Pancreas (tissue), 10 donors: ENCODE measurements at regions not wholly inside any gene's neighbourhood (a gene's known extent, or its start where the extent isn't known, plus 50 kb on each side); places are given as distances from the start of the nearest gene placed in this dataset.

ENCODE experiments used
- ATAC-seq, 4 donors: fragments of 200-7000 bp; cut with Tn5 transposase; one replicate each; pipeline versions ENCODE4 v1.8.0 to v1.9.1; 2020; ENCODE audit warnings: mild to moderate bottlenecking in 4 of 4, moderate library complexity in 4 of 4
- DNase-seq, 6 donors: peaks; one replicate each; pipeline ENCODE4 v3.0.0-alpha.2; 2020
- FAIRE-seq: peaks from 2 replicates; lab custom pipeline; 2012; peaks lifted over from hg19 to GRCh38; lab: Jason Lieb, UNC
- H3K27ac ChIP-seq, 4 donors: fragments of 200-600 bp; sonication (generic); 1 replicate in 3 of 4; 2 replicates in 1 of 4; pipeline versions ENCODE4 v1.5.0 to v1.8.0; 2020
- H3K27me3 ChIP-seq, 4 donors: fragments of 200-600 bp; one replicate each; pipeline ENCODE4 v1.8.0; 2021
- H3K36me3 ChIP-seq, 3 donors: fragments of 200-600 bp; sonication (generic) in 1 of 3; one replicate each; pipeline versions ENCODE4 v1.5.0 to v1.8.0; 2020 to 2021
- H3K4me1 ChIP-seq, 3 donors: fragments of 200-600 bp; one replicate each; pipeline ENCODE4 v1.8.0; 2021
- H3K4me3 ChIP-seq, 4 donors: fragments of 200-600 bp; sonication (generic) in 2 of 4; one replicate each; pipeline versions ENCODE4 v1.5.0 to v1.8.0; 2020 to 2021
- H3K9me3 ChIP-seq, 4 donors: fragments of 200-600 bp; one replicate each; pipeline ENCODE4 v1.8.0; 2021
- WGBS, 2 donors: extraction: QIAGEN DNeasy Blood & Tissue Kit; methylation state at CpG; one replicate each; pipeline ENCODE4 v1.1.7; 2013; 5-methylcytosine and 5-hydroxymethylcytosine counted together
- intact Hi-C, 3 donors: fragments of 100-400 bp; cut with DNase I; formaldehyde crosslinking; loops; one replicate each; pipeline versions ENCODE4 v1.11.1 to v1.14.2; 2022
- TF ChIP-seq, protein P1 (sequence below), 4 donors: fragments of 200-600 bp; sonication (generic) in 3 of 4; IDR thresholded peaks; one replicate each; pipeline versions ENCODE4 v1.5.0 to v1.8.0; 2021; ENCODE audit warnings: antibody characterized with exemption in 4 of 4
- donor health status: healthy with polysubstance abuse.
- donor health status: DM: no; HTN: no; CAD: no; lungs with moderate emphysema.
- donor health status: DM: no; HTN: no; CAD: no.
- donor health status: control.
- donor health status: control.
- donor health status: Bipolar disorder and iron deficiency.
- donor health status: DM: yes; HTN: yes; CAD: no.
- donor health status: DM: no; HTN: no; CAD: no.
- donor health status: DM: no; HTN: no; CAD: no.
- donor health status: DM: yes; HTN: yes; CAD: no.

DNA sequence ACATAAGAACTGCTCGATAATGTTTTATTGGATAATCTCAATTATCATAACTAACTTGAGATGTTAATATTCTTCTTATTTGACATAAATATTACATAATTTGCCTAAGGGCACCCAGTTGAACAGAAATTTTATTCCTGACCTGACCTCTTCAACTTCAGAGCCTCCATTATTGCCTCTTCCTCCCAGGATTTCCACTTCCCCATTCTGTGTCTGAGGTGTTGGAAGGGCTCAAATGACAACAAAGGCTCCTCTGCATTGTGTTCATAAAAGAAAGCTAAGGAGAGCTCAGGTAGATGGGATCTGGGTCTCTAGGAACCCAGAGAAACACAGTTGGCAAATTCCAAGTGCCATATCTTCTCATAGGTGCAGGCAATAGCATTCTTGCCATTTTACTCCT is 61.2 kb upstream of the ARHGAP20 start:
- Histone ChIP-seq H3K27ac (no peak overlapping the region), H3K4me1 (no peaks in the 10 kb centered on the region), H3K4me3 (no peak overlapping the region), H3K36me3 (no peaks in the 10 kb centered on the region), H3K27me3 (no peaks in the 10 kb centered on the region), H3K9me3 (no peaks in the 10 kb centered on the region)
- TF ChIP-seq, protein P1, sequence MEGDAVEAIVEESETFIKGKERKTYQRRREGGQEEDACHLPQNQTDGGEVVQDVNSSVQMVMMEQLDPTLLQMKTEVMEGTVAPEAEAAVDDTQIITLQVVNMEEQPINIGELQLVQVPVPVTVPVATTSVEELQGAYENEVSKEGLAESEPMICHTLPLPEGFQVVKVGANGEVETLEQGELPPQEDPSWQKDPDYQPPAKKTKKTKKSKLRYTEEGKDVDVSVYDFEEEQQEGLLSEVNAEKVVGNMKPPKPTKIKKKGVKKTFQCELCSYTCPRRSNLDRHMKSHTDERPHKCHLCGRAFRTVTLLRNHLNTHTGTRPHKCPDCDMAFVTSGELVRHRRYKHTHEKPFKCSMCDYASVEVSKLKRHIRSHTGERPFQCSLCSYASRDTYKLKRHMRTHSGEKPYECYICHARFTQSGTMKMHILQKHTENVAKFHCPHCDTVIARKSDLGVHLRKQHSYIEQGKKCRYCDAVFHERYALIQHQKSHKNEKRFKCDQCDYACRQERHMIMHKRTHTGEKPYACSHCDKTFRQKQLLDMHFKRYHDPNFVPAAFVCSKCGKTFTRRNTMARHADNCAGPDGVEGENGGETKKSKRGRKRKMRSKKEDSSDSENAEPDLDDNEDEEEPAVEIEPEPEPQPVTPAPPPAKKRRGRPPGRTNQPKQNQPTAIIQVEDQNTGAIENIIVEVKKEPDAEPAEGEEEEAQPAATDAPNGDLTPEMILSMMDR (IDR thresholded peaks at IDR 0.05) = no peak
- intact Hi-C loops = no loop called here
- ATAC-seq (no peak), DNase-seq (no peak), FAIRE-seq (no peak)
- WGBS, 2 donors = 80 to 86% methylated on average over 1 of the region's 1 CpG

GRCh38 chr11:110772863-110773262 is 60.6 kb upstream of the ARHGAP20 start:
- no peak for ATAC-seq
- no peak for FAIRE-seq
- Histone ChIP-seq H3K4me1 (no peaks in the 10 kb centered on the region), H3K9me3 (no peaks in the 10 kb centered on the region), H3K36me3 (no peaks in the 10 kb centered on the region), H3K27ac (no peak overlapping the region), H3K27me3 (no peaks in the 10 kb centered on the region), H3K4me3 (no peak overlapping the region)
- TF ChIP-seq, protein P1 (IDR thresholded peaks at IDR 0.05) = no peak
- intact Hi-C loops = no loop called here
- no peak for DNase-seq
- WGBS, 2 donors = 73 to 83% methylated on average over 3 of the region's 3 CpGs

GRCh38 chr11:110766316-110766715 is 54.1 kb upstream of the ARHGAP20 start:
- Histone ChIP-seq H3K36me3 (no peaks in the 10 kb centered on the region), H3K4me1 (peaks cover 7 to 9% (median 8%) of the 10 kb centered on the region in 3 donors), H3K9me3 (no peaks in the 10 kb centered on the region), H3K4me3 (no peak overlapping the region), H3K27me3 (no peaks in the 10 kb centered on the region), H3K27ac (no peak overlapping the region)
- intact Hi-C loops = no loop called here
- no peak for ATAC-seq
- TF ChIP-seq, protein P1 (IDR thresholded peaks at IDR 0.05) = no peak
- no peak for FAIRE-seq
- DNase-seq = no peak
- 43 to 66% methylated on average over 1 of the region's 1 CpG for WGBS, 2 donors

GRCh38 chr11:110764485-110764884 is 52.2 kb upstream of the ARHGAP20 start:
- Histone ChIP-seq H3K27ac (no peak overlapping the region), H3K27me3 (no peaks in the 10 kb centered on the region), H3K9me3 (no peaks in the 10 kb centered on the region), H3K36me3 (no peaks in the 10 kb centered on the region), H3K4me1 (peaks cover 7 to 9% (median 8%) of the 10 kb centered on the region in 3 donors), H3K4me3 (no peak overlapping the region)
- ATAC-seq (no peak), DNase-seq (no peak), FAIRE-seq (no peak)
- intact Hi-C loops = no loop called here
- TF ChIP-seq, protein P1 (IDR thresholded peaks at IDR 0.05) = no peak
- WGBS, 2 donors = 83 to 97% methylated on average over 1 of the region's 1 CpG

DNA sequence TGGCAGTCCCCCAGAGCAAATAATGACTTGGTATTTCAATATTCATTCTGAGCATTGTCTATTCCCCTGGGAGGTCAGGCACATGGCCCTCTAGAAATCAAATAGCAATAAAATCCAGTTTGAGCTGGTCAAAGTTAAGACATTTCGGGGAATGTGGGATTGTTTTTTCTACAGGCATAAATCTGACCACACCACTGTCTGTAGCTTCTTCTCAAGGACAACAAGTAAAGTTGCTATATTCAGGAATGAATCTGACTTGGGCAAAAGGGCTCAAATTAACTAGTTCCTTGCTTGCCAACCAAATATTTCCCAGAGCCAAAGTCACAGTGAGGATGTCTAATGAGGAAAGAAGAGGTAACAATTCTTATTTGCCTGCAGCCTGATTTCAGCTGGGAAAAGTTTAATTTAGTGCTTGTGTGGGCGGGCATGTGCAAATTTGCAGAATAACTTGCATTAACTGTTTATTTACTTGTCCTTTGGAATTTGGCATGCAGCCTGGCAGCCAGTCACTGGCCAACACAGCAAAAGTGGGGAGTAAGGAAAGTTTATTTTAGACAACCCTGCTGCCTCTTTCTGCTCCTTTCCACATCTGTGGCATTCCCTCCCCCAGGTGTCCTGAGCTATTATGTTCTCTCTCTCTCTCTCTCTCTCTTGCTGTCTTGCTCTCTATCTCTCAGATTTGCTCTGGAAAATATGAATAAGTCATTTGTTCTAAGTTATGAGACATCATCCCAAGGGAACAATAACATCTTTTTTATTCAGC is 51.2 kb upstream of the ARHGAP20 start:
- peak in 3 of 4 donors; percentile 39 to 56 (median 48) for ATAC-seq
- FAIRE-seq = no peak

More for the DNA sequence above, 51.2 kb upstream of the ARHGAP20 start:
- TF ChIP-seq, protein P1 (IDR thresholded peaks at IDR 0.05) = no peak
- H3K36me3 ChIP-seq = no peaks in the 10 kb centered on the region
- H3K4me3 ChIP-seq = no peak overlapping the region
- peak in 3 of 6 donors; percentile 7 to 31 (median 28) for DNase-seq
- peaks cover 7 to 9% (median 8%) of the 10 kb centered on the region in 3 donors for H3K4me1 ChIP-seq
- H3K9me3 ChIP-seq = no peaks in the 10 kb centered on the region
- no peaks in the 10 kb centered on the region for H3K27me3 ChIP-seq
- intact Hi-C loops = no loop called here
- H3K27ac ChIP-seq = no peak overlapping the region
- WGBS, 2 donors = 14 to 15% methylated on average over 2 of the region's 2 CpGs
